BJ (cell line): ENCODE measurements at regions not wholly inside any gene's neighbourhood (a gene's known extent, or its start where the extent isn't known, plus 50 kb on each side); places are given as distances from the start of the nearest gene placed in this dataset.

Experiments
- CTCF ChIA-PET: fragments of 350-600 bp; formaldehyde crosslinking; extraction: SDS; loops from one replicate; lab custom pipeline; 2021; ENCODE audit warnings: antibody characterized with exemption, inconsistent platforms; lab: Yijun Ruan, JAX
- POLR2A ChIA-PET: fragments of 300-600 bp; sonication (Branson Sonifier 250); formaldehyde crosslinking; extraction: SDS; loops from one replicate; lab custom pipeline; 2021; ENCODE audit warnings: antibody characterized with exemption; lab: Charles Lee
- DNase-seq: peaks from one replicate; pipeline ENCODE4 v3.0.0-alpha.2; 2011; ENCODE audit warnings: low read depth
- H3K27me3 ChIP-seq: 2 replicates; pipeline ENCODE4 v1.6.0; 2011; ENCODE audit warnings: low read length; ENCODE audit not compliant: control insufficient read depth, insufficient read depth
- H3K36me3 ChIP-seq: 2 replicates; pipeline ENCODE4 v1.5.1; 2011; ENCODE audit warnings: low read length; ENCODE audit not compliant: control insufficient read depth, insufficient read depth
- H3K4me3 ChIP-seq: 2 replicates; pipeline ENCODE4 v1.5.1; 2011; ENCODE audit warnings: low read depth, mild to moderate bottlenecking, control low read depth, low read length
- CTCF ChIP-seq: IDR thresholded peaks from 2 replicates; pipeline ENCODE4 v1.5.1; 2011; ENCODE audit warnings: low read depth, mild to moderate bottlenecking, control low read depth, inconsistent platforms, low read length, moderate library complexity; ENCODE audit not compliant: insufficient read depth

- no peak for TF ChIP-seq CTCF
- ChIA-PET POLR2A (no interaction called here), CTCF (interaction anchor here (1.6 to 2.2 kb wide), 2 partner anchors 8 to 10 kb away, joined by 4 to 9 read pairs; no protein-coding TSS in a partner anchor)
- Histone ChIP-seq H3K36me3 (no peaks in the 10 kb centered on the region), H3K4me3 (no peak overlapping the region), H3K27me3 (no peaks in the 10 kb centered on the region)
- no peak for DNase-seq
These were observed 98.5 kb upstream of the INSIG1 start for GRCh38 chr7:155198901-155199845.

- no peak for TF ChIP-seq CTCF
- DNase-seq, result no peak
- CTCF ChIA-PET, result interaction anchor here (0.9 kb wide), 1 partner anchor 143 kb away, joined by 4 read pairs; no protein-coding TSS in a partner anchor
- no peaks in the 10 kb centered on the region for H3K27me3 ChIP-seq
- POLR2A ChIA-PET, result no interaction called here
- no peak overlapping the region for H3K4me3 ChIP-seq
- no peaks in the 10 kb centered on the region for H3K36me3 ChIP-seq
These were observed 96.2 kb upstream of the INSIG1 start for GRCh38 chr7:155201325-155202087.

- DNase-seq, result no peak
- ChIA-PET CTCF (no interaction called here), POLR2A (no interaction called here)
- no peaks in the 10 kb centered on the region for H3K27me3 ChIP-seq
- no peak overlapping the region for H3K4me3 ChIP-seq
- TF ChIP-seq CTCF, result no peak
- H3K36me3 ChIP-seq, result no peaks in the 10 kb centered on the region
These were observed 95.4 kb upstream of the INSIG1 start for GRCh38 chr7:155202106-155202871.

GRCh38 chr7:155203059-155203881 lies 94.4 kb upstream of the INSIG1 start:
- ChIA-PET POLR2A (no interaction called here), CTCF (interaction anchor here (1.5 kb wide), 1 partner anchor 141 kb away, joined by 7 read pairs; no protein-coding TSS in a partner anchor)
- DNase-seq, result no peak
- TF ChIP-seq CTCF, result no peak
- Histone ChIP-seq H3K36me3 (no peaks in the 10 kb centered on the region), H3K27me3 (no peaks in the 10 kb centered on the region), H3K4me3 (no peak overlapping the region)
